Natural killer cell (primary cell): ENCODE measurements at regions not wholly inside any gene's neighbourhood (a gene's known extent, or its start where the extent isn't known, plus 50 kb on each side); places are given as distances from the start of the nearest gene placed in this dataset.
A peak's percentile ranks its signal among the peaks of the same experiment; 100 is the strongest.

Experiments
- ATAC-seq, 3 donors: fragments of 150-1000 bp in 2 of 3; fragments of 200-7000 bp in 1 of 3; cut with Tn5 transposase; 1 replicate in 1 of 3; 2 replicates in 2 of 3; pipeline ENCODE4 v1.10.0; 2021; ENCODE audit warnings: mild to moderate bottlenecking in 2 of 3, moderate library complexity in 2 of 3
- DNase-seq, 2 donors: peaks; one replicate each; pipeline versions ENCODE4 v3.0.0 to v3.0.0-alpha.2; 2013 to 2021; ENCODE audit warnings: mixed read lengths in 1 of 2
- H3K27ac ChIP-seq: one replicate; pipeline ENCODE4 v1.5.1; 2013; ENCODE audit warnings: mild to moderate bottlenecking, low read length
- H3K27me3 ChIP-seq: one replicate; pipeline ENCODE4 v1.6.1; 2013; ENCODE audit warnings: low read length; ENCODE audit not compliant: control insufficient read depth, insufficient read depth
- H3K36me3 ChIP-seq: one replicate; pipeline ENCODE4 v1.6.1; 2013; ENCODE audit warnings: low read length; ENCODE audit not compliant: control insufficient read depth, insufficient read depth
- H3K4me1 ChIP-seq: one replicate; pipeline ENCODE4 v1.6.1; 2013; ENCODE audit warnings: low read length; ENCODE audit not compliant: control insufficient read depth, insufficient read depth
- H3K4me3 ChIP-seq: one replicate; pipeline ENCODE4 v1.5.1; 2013; ENCODE audit warnings: low read length
- H3K9me3 ChIP-seq: one replicate; pipeline ENCODE4 v1.6.1; 2013; ENCODE audit warnings: low read length; ENCODE audit not compliant: control insufficient read depth, insufficient read depth
- H3K27ac Mint-ChIP-seq, 2 donors: one replicate each; pipeline ENCODE4 v1.8.0; 2022; ENCODE audit warnings: mild to moderate bottlenecking in 2 of 2, mixed read lengths in 2 of 2, moderate library complexity in 1 of 2
- H3K27me3 Mint-ChIP-seq, 2 donors: one replicate each; pipeline ENCODE4 v1.8.0; 2022; ENCODE audit warnings: low read depth in 2 of 2, mixed read lengths in 2 of 2
- H3K36me3 Mint-ChIP-seq: one replicate; pipeline ENCODE4 v1.8.0; 2022; ENCODE audit warnings: mixed read lengths
- H3K4me1 Mint-ChIP-seq, 2 donors: one replicate each; pipeline ENCODE4 v1.8.0; 2022; ENCODE audit warnings: mixed read lengths in 2 of 2
- H3K4me3 Mint-ChIP-seq: one replicate; pipeline ENCODE4 v1.8.0; 2022; ENCODE audit warnings: mild to moderate bottlenecking, moderate library complexity, mixed read lengths
- H3K9me3 Mint-ChIP-seq, 2 donors: one replicate each; pipeline ENCODE4 v1.8.0; 2022; ENCODE audit warnings: mixed read lengths in 2 of 2
- CTCF ChIP-seq: fragments of 200-600 bp; IDR thresholded peaks from one replicate; pipeline ENCODE4 v1.8.0; 2022; ENCODE audit warnings: antibody characterized with exemption
- WGBS: methylation state at CpG from one replicate; pipeline ENCODE4 v1.1.7; 2013; ENCODE audit warnings: missing lambda C conversion rate; ENCODE audit not compliant: insufficient coverage; 5-methylcytosine and 5-hydroxymethylcytosine counted together
- intact Hi-C: fragments of 100-400 bp; cut with micrococcal nuclease; formaldehyde crosslinking; loops from one replicate; pipeline ENCODE4 v1.14.2; 2022

GRCh38 chr1:11373029-11373894 lies 100.3 kb downstream of the UBIAD1 start:
- H3K4me3 Mint-ChIP-seq: no peak overlapping the region

GRCh38 chr1:11373895-11374747 lies 101.1 kb downstream of the UBIAD1 start:
- Histone ChIP-seq H3K27ac (no peak overlapping the region), H3K4me3 (no peak overlapping the region), H3K9me3 (no peaks in the 10 kb centered on the region), H3K36me3 (no peaks in the 10 kb centered on the region), H3K4me1 (peaks cover 10% of the 10 kb centered on the region), H3K27me3 (no peaks in the 10 kb centered on the region)
- peaks cover 8 to 16% of the 10 kb centered on the region in 2 donors for H3K27me3 Mint-ChIP-seq
- WGBS: 59% methylated on average over 5 of the region's 5 CpGs
- H3K36me3 Mint-ChIP-seq: no peaks in the 10 kb centered on the region
- ATAC-seq (peak in 1 of 3 donors; percentile 21), DNase-seq (no peak)
- H3K4me3 Mint-ChIP-seq: no peak overlapping the region
- no peak for TF ChIP-seq CTCF
- peak overlapping the region in 1 of 2 donors; percentile 81 for H3K27ac Mint-ChIP-seq
- H3K4me1 Mint-ChIP-seq: peaks cover 0 to 15% of the 10 kb centered on the region in 2 donors
- intact Hi-C loops: no loop called here
- peaks cover 0 to 5% of the 10 kb centered on the region in 2 donors for H3K9me3 Mint-ChIP-seq

More at GRCh38 chr1:11373029-11373894, 100.3 kb downstream of the UBIAD1 start:
- no peak overlapping the region for H3K27ac ChIP-seq
- 90% methylated on average over 10 of the region's 10 CpGs for WGBS
- Mint-ChIP-seq H3K36me3 (no peaks in the 10 kb centered on the region), H3K4me1 (peaks cover 0 to 15% of the 10 kb centered on the region in 2 donors), H3K27ac (peak overlapping the region in 1 of 2 donors; percentile 81), H3K9me3 (peaks cover 0 to 5% of the 10 kb centered on the region in 2 donors), H3K27me3 (peaks cover 8 to 16% of the 10 kb centered on the region in 2 donors)
- H3K4me3 ChIP-seq: no peak overlapping the region
- intact Hi-C loops: no loop called here
- H3K36me3 ChIP-seq: no peaks in the 10 kb centered on the region
- no peaks in the 10 kb centered on the region for H3K27me3 ChIP-seq
- DNase-seq (no peak), ATAC-seq (peak in 1 of 3 donors; percentile 22)
- no peak for TF ChIP-seq CTCF
- H3K9me3 ChIP-seq: no peaks in the 10 kb centered on the region
- H3K4me1 ChIP-seq: peaks cover 10% of the 10 kb centered on the region

GRCh38 chr1:11374748-11375110 lies 101.7 kb downstream of the UBIAD1 start:
- ATAC-seq: no peak
- peaks cover 9 to 14% of the 10 kb centered on the region in 2 donors for H3K27me3 Mint-ChIP-seq
- no peaks in the 10 kb centered on the region for H3K36me3 ChIP-seq
- H3K9me3 ChIP-seq: no peaks in the 10 kb centered on the region
- no peak for DNase-seq
- H3K27me3 ChIP-seq: no peaks in the 10 kb centered on the region
- peaks cover 0 to 5% of the 10 kb centered on the region in 2 donors for H3K9me3 Mint-ChIP-seq
- H3K36me3 Mint-ChIP-seq: no peaks in the 10 kb centered on the region
- whole genome bisulfite sequencing: 90% methylated on average over 5 of the region's 5 CpGs
- no peak overlapping the region for H3K4me3 ChIP-seq
- H3K27ac Mint-ChIP-seq: peak overlapping the region in 1 of 2 donors; percentile 81
- peaks cover 10% of the 10 kb centered on the region for H3K4me1 ChIP-seq
- H3K4me3 Mint-ChIP-seq: no peak overlapping the region
- intact Hi-C loops: no loop called here
- H3K4me1 Mint-ChIP-seq: peaks cover 0 to 15% of the 10 kb centered on the region in 2 donors
- H3K27ac ChIP-seq: no peak overlapping the region
- no peak for TF ChIP-seq CTCF
